ENCODE measurements at regions not wholly inside any gene's neighbourhood (a gene's known extent, or its start where the extent isn't known, plus 50 kb on each side); places are given as distances from the start of the nearest gene placed in this dataset.

- ATAC-seq (ENCODE audit: low read depth), result no peak
- TF ChIP-seq FOS (IDR thresholded peaks at IDR 0.05; ENCODE audit: low read depth, low read length) (no peak), CEBPB (IDR thresholded peaks at IDR 0.05; ENCODE audit: low read depth, low read length) (0 out of 2 replicates have a peak, but pooled peaks have one; percentile 28), NFE2L2 (IDR thresholded peaks at IDR 0.05; ENCODE audit: low read depth, low read length) (no peak)
- dilution Hi-C loops (cut with HindIII; ENCODE audit: low sequenced_read_pairs, unreplicated experiment), result no loop called here
Observed at GRCh38 chr5:104353371-104353770, 790.8 kb upstream of the NUDT12 start.

More at GRCh38 chr5:104353371-104353770, 790.8 kb upstream of the NUDT12 start:
- H2BK120ac ChIP-seq (ENCODE audit: low read depth, low read length), result no peak overlapping the region
- no peaks in the 10 kb centered on the region for H3K79me1 ChIP-seq (ENCODE audit: low read depth in 1 of 2, low read length in 2 of 2)
- no peak overlapping the region for H3K4ac ChIP-seq (ENCODE audit: low read depth, low read length)
- H2BK5ac ChIP-seq (ENCODE audit: low read depth, low read length, poor library complexity, severe bottlenecking), result no peak overlapping the region
- no peaks in the 10 kb centered on the region for H3K9me3 ChIP-seq (ENCODE audit: control insufficient read depth, insufficient read depth, low read length)
- no peak overlapping the region for H3K4me3 ChIP-seq (ENCODE audit: insufficient read depth, low read depth, low read length)
- no peak overlapping the region for H4K5ac ChIP-seq (ENCODE audit: low read depth, low read length)
- in situ Hi-C loops (cut with MboI; ENCODE audit: low sequenced_read_pairs), result no loop called here
- no peaks in the 10 kb centered on the region for H4K20me1 ChIP-seq (ENCODE audit: insufficient read depth, low read length)
- no peak overlapping the region for H3K14ac ChIP-seq (replicated peaks; ENCODE audit: low read depth, low read length)
- no peak overlapping the region for H2AK9ac ChIP-seq (replicated peaks; ENCODE audit: low read depth, low read length, poor library complexity)
- H2AK5ac ChIP-seq (ENCODE audit: low read depth, low read length), result no peak overlapping the region
- H3K9me1 ChIP-seq (ENCODE audit: insufficient read depth, low read length), result no peaks in the 10 kb centered on the region
- BruUV-seq (replicated peaks), result no TSS peak
- H2BK15ac ChIP-seq (ENCODE audit: low read depth, low read length), result no peak overlapping the region
- H3K27me3 ChIP-seq (ENCODE audit: control insufficient read depth, insufficient read depth, low read length), result no peaks in the 10 kb centered on the region
- CTCF ChIA-PET, result interaction anchor here (0.5 kb wide), 1 partner anchor 8 kb away, joined by 3 read pairs; no protein-coding TSS in a partner anchor
- no peak overlapping the region for H3K9ac ChIP-seq (ENCODE audit: low read depth, low read length)
- no peak overlapping the region for H3K18ac ChIP-seq (ENCODE audit: low read depth, low read length)
- no peak overlapping the region for H3K4me2 ChIP-seq (ENCODE audit: low read depth, low read length)
- H3K23ac ChIP-seq (ENCODE audit: low read depth, low read length), result no peak overlapping the region
- no peak overlapping the region for H2BK20ac ChIP-seq (ENCODE audit: low read depth, low read length)
- no peak overlapping the region for H4K91ac ChIP-seq (ENCODE audit: insufficient read depth, low read depth, low read length)
- H3K4me1 ChIP-seq (ENCODE audit: control insufficient read depth, insufficient read depth, low read length), result no peaks in the 10 kb centered on the region
- H3K27ac ChIP-seq (ENCODE audit: insufficient read depth, low read length), result no peak overlapping the region
- H4K8ac ChIP-seq (ENCODE audit: low read depth in 2 of 2, low read length in 2 of 2), result no peak overlapping the region
- POLR2A ChIA-PET (ENCODE audit: unreplicated experiment), result no interaction called here
- 71% methylated on average over 1 of the region's 4 CpGs; no CpG with 5 or more reads in 1 of the 2 experiments for WGBS, 2 experiments (ENCODE audit: extremely low coverage in 2 of 2, insufficient read length in 1 of 2)
- no peak overlapping the region for H2AFZ ChIP-seq (replicated peaks; ENCODE audit: low read length, poor library complexity)
- H3K36me3 ChIP-seq (ENCODE audit: control insufficient read depth, insufficient read depth, low read length), result no peaks in the 10 kb centered on the region
- no peak overlapping the region for H3K56ac ChIP-seq (ENCODE audit: extremely low read depth, insufficient read depth, low read length)
- intact Hi-C loops (cut with micrococcal nuclease), result no loop called here
- no peak for DNase-seq

Measured in IMR-90 (cell line).